ENCODE measurements at regions not wholly inside any gene's neighbourhood (a gene's known extent, or its start where the extent isn't known, plus 50 kb on each side); places are given as distances from the start of the nearest gene placed in this dataset.
A peak's percentile ranks its signal among the peaks of the same experiment; 100 is the strongest.

GRCh38 chr3:113129168-113129567, 82.2 kb upstream of the BOC start:
- Histone ChIP-seq H3K27me3 (no peaks in the 10 kb centered on the region), H3K4me1 (no peaks in the 10 kb centered on the region), H3K4me3 (no peak overlapping the region), H3K27ac (no peak overlapping the region), H3K36me3 (no peaks in the 10 kb centered on the region), H3K9me3 (no peaks in the 10 kb centered on the region)
- DNase-seq = no peak
- no peak for TF ChIP-seq CTCF (IDR thresholded peaks at IDR 0.05)
- intact Hi-C loops (cut with DNase I; ENCODE audit: low total_unique reads) = no loop called here

- Histone ChIP-seq H3K4me3 (no peak overlapping the region), H3K27ac (no peak overlapping the region), H3K4me1 (no peaks in the 10 kb centered on the region), H3K36me3 (no peaks in the 10 kb centered on the region), H3K27me3 (no peaks in the 10 kb centered on the region), H3K9me3 (no peaks in the 10 kb centered on the region)
- no peak for TF ChIP-seq CTCF (IDR thresholded peaks at IDR 0.05)
- intact Hi-C loops (cut with DNase I; ENCODE audit: low total_unique reads) = no loop called here
- no peak for DNase-seq
These were observed 78.8 kb upstream of the BOC start for GRCh38 chr3:113132571-113132996.

GRCh38 chr3:113133140-113133539, 78.2 kb upstream of the BOC start:
- no peak for TF ChIP-seq CTCF (IDR thresholded peaks at IDR 0.05)
- no peak for DNase-seq
- intact Hi-C loops (cut with DNase I; ENCODE audit: low total_unique reads) = no loop called here

GRCh38 chr3:113136071-113136470, 75.3 kb upstream of the BOC start:
- intact Hi-C loops (cut with DNase I; ENCODE audit: low total_unique reads) = loop anchor here (5.0 kb wide), 1 partner anchor 156 kb away; no protein-coding TSS in a partner anchor
- Histone ChIP-seq H3K27ac (no peak overlapping the region), H3K4me3 (no peak overlapping the region), H3K4me1 (no peaks in the 10 kb centered on the region), H3K36me3 (no peaks in the 10 kb centered on the region), H3K27me3 (no peaks in the 10 kb centered on the region), H3K9me3 (no peaks in the 10 kb centered on the region)
- TF ChIP-seq CTCF (IDR thresholded peaks at IDR 0.05) = peak; percentile 47 to 71
- no peak for DNase-seq

More at GRCh38 chr3:113133140-113133539, 78.2 kb upstream of the BOC start:
- no peaks in the 10 kb centered on the region for H3K9me3 ChIP-seq
- H3K4me1 ChIP-seq = no peaks in the 10 kb centered on the region
- no peak overlapping the region for H3K27ac ChIP-seq
- no peak overlapping the region for H3K4me3 ChIP-seq
- H3K27me3 ChIP-seq = no peaks in the 10 kb centered on the region
- no peaks in the 10 kb centered on the region for H3K36me3 ChIP-seq

GRCh38 chr3:113136544-113136943, 74.8 kb upstream of the BOC start:
- no peaks in the 10 kb centered on the region for H3K4me1 ChIP-seq
- no peak overlapping the region for H3K27ac ChIP-seq
- no peak for TF ChIP-seq CTCF (IDR thresholded peaks at IDR 0.05)
- intact Hi-C loops (cut with DNase I; ENCODE audit: low total_unique reads) = loop anchor here (5.0 kb wide), 1 partner anchor 156 kb away; no protein-coding TSS in a partner anchor
- no peaks in the 10 kb centered on the region for H3K9me3 ChIP-seq
- no peaks in the 10 kb centered on the region for H3K27me3 ChIP-seq
- DNase-seq = no peak
- no peak overlapping the region for H3K4me3 ChIP-seq
- no peaks in the 10 kb centered on the region for H3K36me3 ChIP-seq

Data from tibial artery (tissue), 4 donors.